Bronchial epithelial cell (primary cell): ENCODE measurements at regions not wholly inside any gene's neighbourhood (a gene's known extent, or its start where the extent isn't known, plus 50 kb on each side); places are given as distances from the start of the nearest gene placed in this dataset.

Experiments
- DNase-seq: peaks from one replicate; pipeline ENCODE4 v3.0.0-alpha.2; 2010; ENCODE audit warnings: low read depth
- FAIRE-seq: peaks from 2 replicates; lab custom pipeline; 2011; peaks lifted over from hg19 to GRCh38; lab: Jason Lieb, UNC
- H3K27me3 ChIP-seq: 2 replicates; pipeline ENCODE4 v1.5.1; 2011; ENCODE audit warnings: low read length; ENCODE audit not compliant: control insufficient read depth, insufficient read depth
- H3K36me3 ChIP-seq: 2 replicates; pipeline ENCODE4 v1.5.1; 2011; ENCODE audit warnings: low read length; ENCODE audit not compliant: control insufficient read depth, insufficient read depth
- H3K4me3 ChIP-seq: 2 replicates; pipeline ENCODE4 v1.5.1; 2011; ENCODE audit warnings: mild to moderate bottlenecking, low read depth, low read length, control low read depth
- TF ChIP-seq, protein P1 (sequence below): IDR thresholded peaks from 2 replicates; pipeline ENCODE4 v1.5.1; 2011; ENCODE audit warnings: mild to moderate bottlenecking, moderate library complexity, low read length, control low read depth, inconsistent platforms; ENCODE audit not compliant: insufficient read depth, severe bottlenecking

DNA sequence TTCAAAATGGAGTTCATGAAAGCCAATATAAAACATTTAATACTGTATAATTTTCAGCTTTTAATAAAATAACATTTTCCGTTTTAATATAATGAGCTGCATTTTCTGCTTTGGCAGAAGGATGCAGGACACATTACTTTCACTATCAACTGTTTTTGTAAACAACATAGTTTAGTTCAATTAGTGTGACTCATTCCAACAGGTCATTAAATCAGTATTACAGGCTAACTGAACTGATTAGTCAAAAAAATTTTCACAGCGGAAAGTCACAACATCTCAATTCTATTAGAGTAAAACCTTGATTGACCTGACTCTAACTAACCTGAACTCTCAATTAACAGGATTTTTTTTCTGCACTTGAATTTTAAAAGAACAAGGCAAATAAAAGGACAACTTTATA, 151.2 kb upstream of the AMOT start:
- FAIRE-seq: no peak
- Histone ChIP-seq H3K4me3 (no peak overlapping the region), H3K36me3 (no peaks in the 10 kb centered on the region), H3K27me3 (no peaks in the 10 kb centered on the region)
- TF ChIP-seq, protein P1, sequence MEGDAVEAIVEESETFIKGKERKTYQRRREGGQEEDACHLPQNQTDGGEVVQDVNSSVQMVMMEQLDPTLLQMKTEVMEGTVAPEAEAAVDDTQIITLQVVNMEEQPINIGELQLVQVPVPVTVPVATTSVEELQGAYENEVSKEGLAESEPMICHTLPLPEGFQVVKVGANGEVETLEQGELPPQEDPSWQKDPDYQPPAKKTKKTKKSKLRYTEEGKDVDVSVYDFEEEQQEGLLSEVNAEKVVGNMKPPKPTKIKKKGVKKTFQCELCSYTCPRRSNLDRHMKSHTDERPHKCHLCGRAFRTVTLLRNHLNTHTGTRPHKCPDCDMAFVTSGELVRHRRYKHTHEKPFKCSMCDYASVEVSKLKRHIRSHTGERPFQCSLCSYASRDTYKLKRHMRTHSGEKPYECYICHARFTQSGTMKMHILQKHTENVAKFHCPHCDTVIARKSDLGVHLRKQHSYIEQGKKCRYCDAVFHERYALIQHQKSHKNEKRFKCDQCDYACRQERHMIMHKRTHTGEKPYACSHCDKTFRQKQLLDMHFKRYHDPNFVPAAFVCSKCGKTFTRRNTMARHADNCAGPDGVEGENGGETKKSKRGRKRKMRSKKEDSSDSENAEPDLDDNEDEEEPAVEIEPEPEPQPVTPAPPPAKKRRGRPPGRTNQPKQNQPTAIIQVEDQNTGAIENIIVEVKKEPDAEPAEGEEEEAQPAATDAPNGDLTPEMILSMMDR: no peak
- DNase-seq: no peak

DNA sequence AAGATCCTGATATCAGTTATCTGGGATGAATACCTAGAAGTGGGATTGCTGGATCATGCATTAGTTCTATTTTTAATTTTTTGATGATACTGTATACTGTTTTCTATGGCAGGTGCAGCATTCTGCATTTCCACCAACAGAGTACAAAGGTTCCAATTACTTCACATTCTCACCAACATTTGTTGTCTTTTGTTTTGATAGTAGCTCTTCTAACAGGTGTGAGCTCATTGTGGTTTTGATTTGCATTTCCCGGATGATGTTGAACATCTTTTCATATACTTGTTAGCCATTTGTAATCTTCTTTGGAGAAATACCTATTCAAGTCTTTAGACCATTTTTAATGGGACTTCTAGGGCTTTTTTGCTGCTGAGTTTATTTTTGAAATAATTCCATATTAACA, 139.2 kb upstream of the AMOT start:
- Histone ChIP-seq H3K36me3 (no peaks in the 10 kb centered on the region), H3K4me3 (no peak overlapping the region), H3K27me3 (no peaks in the 10 kb centered on the region)
- DNase-seq (no peak), FAIRE-seq (no peak)
- TF ChIP-seq, protein P1: no peak

DNA sequence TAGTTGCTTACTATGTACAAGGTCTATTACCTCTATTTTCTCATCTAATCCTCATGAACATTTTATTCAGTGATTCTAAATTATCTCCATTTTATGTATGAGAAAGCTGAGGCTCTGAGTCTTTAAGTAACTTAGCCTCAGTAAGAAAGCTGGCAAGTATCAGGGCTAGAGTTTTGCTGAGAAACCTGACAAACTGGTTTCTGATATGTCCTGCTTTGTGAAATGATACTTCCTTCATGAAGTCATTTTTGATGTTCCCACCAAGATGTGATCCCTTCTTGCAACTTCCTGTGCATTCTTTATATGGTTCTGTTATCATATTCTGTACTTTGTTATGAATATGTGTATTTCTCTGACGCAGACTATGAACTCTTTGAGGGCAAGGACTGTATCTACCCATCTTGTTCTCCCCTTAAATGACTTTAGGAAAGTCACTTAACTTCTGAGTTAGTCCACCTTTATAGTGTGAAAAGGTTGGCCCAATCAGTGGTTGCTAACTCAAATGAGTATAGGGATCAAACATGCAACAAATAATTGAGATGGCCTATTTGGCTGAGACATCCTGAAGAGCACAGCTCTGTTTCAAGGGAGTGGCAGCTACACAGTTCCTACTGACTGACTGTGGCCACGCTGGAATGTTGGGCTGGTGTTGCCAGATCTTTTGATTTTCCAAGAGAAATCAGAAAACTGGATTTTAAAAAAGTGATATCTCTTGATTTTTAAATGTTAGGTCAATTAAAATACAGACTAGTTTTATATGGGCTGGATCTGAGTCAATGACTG, 127.9 kb upstream of the AMOT start:
- H3K4me3 ChIP-seq: no peak overlapping the region
- no peaks in the 10 kb centered on the region for H3K36me3 ChIP-seq
- TF ChIP-seq, protein P1: no peak
- peak; percentile 61 for DNase-seq
- FAIRE-seq: no peak
- H3K27me3 ChIP-seq: no peaks in the 10 kb centered on the region

DNA sequence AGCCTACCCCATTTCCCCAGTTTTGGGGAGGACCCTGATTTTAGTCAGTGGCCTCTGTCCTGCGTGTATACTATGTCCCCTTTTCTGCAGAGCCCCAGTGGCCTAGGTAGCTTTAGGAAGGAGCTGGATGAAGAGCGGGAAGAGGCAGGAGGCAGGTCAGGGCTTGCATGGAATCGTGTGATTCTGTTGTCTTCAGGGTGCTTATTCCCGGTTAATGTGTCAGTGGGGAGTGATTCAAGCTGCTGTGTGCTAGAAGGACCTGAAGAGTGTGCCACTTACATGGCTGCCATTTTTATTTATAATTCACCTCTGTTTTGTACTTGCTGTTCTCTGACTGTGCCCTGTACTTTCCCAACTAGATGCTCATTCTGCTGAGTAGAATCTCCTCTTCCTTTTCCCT, 127.3 kb upstream of the AMOT start:
- FAIRE-seq (peak; percentile 62), DNase-seq (peak; percentile 67)
- Histone ChIP-seq H3K27me3 (no peaks in the 10 kb centered on the region), H3K36me3 (no peaks in the 10 kb centered on the region), H3K4me3 (no peak overlapping the region)
- TF ChIP-seq, protein P1: no peak

DNA sequence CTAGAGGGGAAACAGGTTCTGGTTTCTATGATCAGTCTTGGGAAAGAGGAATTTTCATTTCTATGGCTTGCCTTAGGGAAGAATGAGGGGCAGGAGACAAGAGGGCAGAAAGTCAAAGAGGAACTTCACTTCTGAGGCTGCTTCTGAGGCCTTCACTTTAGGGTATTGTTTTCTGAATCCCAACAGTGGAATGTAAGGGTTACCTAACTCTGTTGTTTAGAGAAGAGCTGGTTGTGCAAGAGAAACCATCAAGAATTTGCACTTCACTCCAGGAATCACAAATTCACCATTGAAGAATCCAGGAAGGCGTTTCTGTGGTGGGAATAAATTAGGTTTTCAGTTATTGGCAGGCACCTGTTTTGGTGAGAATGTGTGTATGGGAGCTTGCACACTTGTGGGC, 126.7 kb upstream of the AMOT start:
- TF ChIP-seq, protein P1: no peak
- no peaks in the 10 kb centered on the region for H3K36me3 ChIP-seq
- no peaks in the 10 kb centered on the region for H3K27me3 ChIP-seq
- DNase-seq (peak; percentile 56), FAIRE-seq (no peak)
- no peak overlapping the region for H3K4me3 ChIP-seq

DNA sequence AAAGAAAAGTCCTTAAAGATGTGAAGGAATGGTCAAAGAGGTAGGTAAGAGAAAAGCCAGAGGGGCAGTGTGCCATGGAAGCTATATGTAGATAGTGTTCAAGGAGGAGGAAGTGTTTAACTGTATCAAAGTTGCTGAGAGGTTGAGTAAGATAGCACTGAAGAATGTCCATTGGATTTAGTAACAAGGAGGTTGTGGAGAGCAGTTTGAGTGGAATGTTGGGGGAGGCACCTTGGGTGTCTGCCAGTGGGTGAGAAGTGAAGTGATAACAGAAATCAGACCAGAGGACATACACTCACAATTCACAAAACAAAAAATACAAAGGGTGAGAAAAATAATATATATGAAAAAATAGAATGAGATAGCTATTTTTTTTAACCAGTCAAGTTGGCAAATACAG, 121.3 kb upstream of the AMOT start:
- H3K36me3 ChIP-seq: no peaks in the 10 kb centered on the region
- FAIRE-seq (no peak), DNase-seq (peak; percentile 3)
- TF ChIP-seq, protein P1: no peak
- H3K4me3 ChIP-seq: no peak overlapping the region
- H3K27me3 ChIP-seq: no peaks in the 10 kb centered on the region
